ENCODE measurements at regions not wholly inside any gene's neighbourhood (a gene's known extent, or its start where the extent isn't known, plus 50 kb on each side); places are given as distances from the start of the nearest gene placed in this dataset.

DNA sequence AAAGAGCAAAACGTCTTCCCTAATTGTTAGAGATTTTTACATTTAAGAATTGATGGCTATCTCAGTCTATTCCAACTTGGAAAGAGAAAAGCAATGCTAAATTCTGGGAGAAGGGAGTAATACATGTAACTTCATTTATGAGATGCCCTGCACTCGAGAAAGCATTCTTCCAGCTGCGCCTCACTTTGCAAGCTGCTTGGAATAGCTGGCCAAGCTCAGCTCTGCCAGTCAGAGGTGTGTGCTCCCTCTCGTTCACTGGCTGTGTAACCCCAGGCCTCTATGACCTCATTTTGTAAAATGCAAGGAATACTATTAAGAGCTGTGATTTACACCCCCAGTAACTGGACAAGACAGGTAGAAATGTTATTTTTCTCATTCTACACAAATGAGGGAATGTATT lies 79.1 kb downstream of the OTX2 start:
- TF ChIP-seq FOS (IDR thresholded peaks at IDR 0.05; ENCODE audit: borderline replicate concordance, insufficient read depth, low read length) = no peak
- TF ChIP-seq CTCF (IDR thresholded peaks at IDR 0.05; ENCODE audit: extremely low read depth in 1 of 2, insufficient read depth in 1 of 2, low read depth in 1 of 2, low read length in 2 of 2) = no peak
- TF ChIP-seq MYC (IDR thresholded peaks at IDR 0.05; ENCODE audit: low read depth, low read length) = no peak
- TF ChIP-seq GATA2 (IDR thresholded peaks at IDR 0.05; ENCODE audit: insufficient read depth, insufficient read length, low read depth, low read length) = no peak
- no peak for TF ChIP-seq MAX (IDR thresholded peaks at IDR 0.05; ENCODE audit: insufficient read depth, insufficient read length)
- no peak for TF ChIP-seq JUN (IDR thresholded peaks at IDR 0.05; ENCODE audit: borderline replicate concordance, insufficient read depth, insufficient read length, low read depth)
- no peak for TF ChIP-seq POLR2AphosphoS5 (IDR thresholded peaks at IDR 0.05; ENCODE audit: insufficient read depth, low read depth, low read length)
- no peak for TF ChIP-seq EZH2 (IDR thresholded peaks at IDR 0.05; ENCODE audit: borderline replicate concordance, low read depth, low read length, severe bottlenecking)
- no peak for TF ChIP-seq POLR2A (IDR thresholded peaks at IDR 0.05; ENCODE audit: low read depth, low read length)
- no peaks in the 10 kb centered on the region for H3K36me3 ChIP-seq (ENCODE audit: control insufficient read depth in 2 of 2, extremely low read depth in 1 of 2, insufficient read depth in 2 of 2, low read length in 2 of 2)
- no peak overlapping the region for H2AFZ ChIP-seq (ENCODE audit: low read depth, low read length)
- H4K20me1 ChIP-seq (replicated peaks; ENCODE audit: control insufficient read depth, extremely low read depth, insufficient read depth, low read length) = no peaks in the 10 kb centered on the region
- no peak overlapping the region for H3K27ac ChIP-seq (ENCODE audit: insufficient read depth, low read depth, low read length)
- DNase-seq (ENCODE audit: low read depth, low spot score) = no peak
- no peaks in the 10 kb centered on the region for H3K9me1 ChIP-seq (replicated peaks; ENCODE audit: control insufficient read depth, extremely low read depth, insufficient read depth, low read length)
- no peak overlapping the region for H3K4me2 ChIP-seq (ENCODE audit: insufficient read depth, low read length)
- intact Hi-C loops (cut with micrococcal nuclease) = no loop called here
- dilution Hi-C loops (cut with MboI; ENCODE audit: extremely low pct_ligation_motif_present, low sequenced_read_pairs) = no loop called here
- no peak overlapping the region for H3K9ac ChIP-seq (replicated peaks; ENCODE audit: extremely low read depth, insufficient read depth, low read length)
- FAIRE-seq = no peak
- no TSS peak for BruUV-seq (replicated peaks)
- no peak overlapping the region for H3K4me3 ChIP-seq (replicated peaks in 1 of 3; ENCODE audit: insufficient read depth in 1 of 3, low read depth in 1 of 3, low read length in 3 of 3)
- POLR2A ChIA-PET = no interaction called here
- peaks cover 11 to 15% of the 10 kb centered on the region in 2 experiments for H3K27me3 ChIP-seq (ENCODE audit: control insufficient read depth in 2 of 2, insufficient read depth in 2 of 2, low read length in 2 of 2)
- no peaks in the 10 kb centered on the region for H3K4me1 ChIP-seq (ENCODE audit: control insufficient read depth, extremely low read depth, insufficient read depth, low read length)
- CTCF ChIA-PET = interaction anchor here (1.1 kb wide), 1 partner anchor 8 kb away, joined by 3 read pairs; no protein-coding TSS in a partner anchor
- H3K79me2 ChIP-seq (ENCODE audit: control insufficient read depth, insufficient read depth, low read length) = no peaks in the 10 kb centered on the region
- no peaks in the 10 kb centered on the region for H3K9me3 ChIP-seq (replicated peaks; ENCODE audit: control insufficient read depth, insufficient read depth, low read length)
